AG09309 (cell line): ENCODE measurements at regions not wholly inside any gene's neighbourhood (a gene's known extent, or its start where the extent isn't known, plus 50 kb on each side); places are given as distances from the start of the nearest gene placed in this dataset.
"Not testable (repeated sequence)": the region's sequence is repeated elsewhere in the genome, so short reads cannot be mapped to it uniquely, and the experiment has no call there.

ENCODE experiments used
- DNase-seq: peaks from one replicate; pipeline ENCODE4 v3.0.0-alpha.2; 2010; ENCODE audit warnings: low read depth
- H3K4me3 ChIP-seq: 2 replicates; pipeline ENCODE4 v1.5.1; 2011; ENCODE audit warnings: mild to moderate bottlenecking, low read depth, low read length, moderate library complexity; ENCODE audit not compliant: control insufficient read depth
- TF ChIP-seq, protein P1 (sequence below): IDR thresholded peaks from 2 replicates; pipeline ENCODE4 v1.5.1; 2011; ENCODE audit warnings: mild to moderate bottlenecking, low read depth, low read length, inconsistent platforms; ENCODE audit not compliant: insufficient read depth, control insufficient read depth; ENCODE audit errors: missing control alignments

GRCh38 chr2:122078451-122078850 is 323.0 kb downstream of the TSN start:
- DNase-seq: no peak
- TF ChIP-seq, protein P1, sequence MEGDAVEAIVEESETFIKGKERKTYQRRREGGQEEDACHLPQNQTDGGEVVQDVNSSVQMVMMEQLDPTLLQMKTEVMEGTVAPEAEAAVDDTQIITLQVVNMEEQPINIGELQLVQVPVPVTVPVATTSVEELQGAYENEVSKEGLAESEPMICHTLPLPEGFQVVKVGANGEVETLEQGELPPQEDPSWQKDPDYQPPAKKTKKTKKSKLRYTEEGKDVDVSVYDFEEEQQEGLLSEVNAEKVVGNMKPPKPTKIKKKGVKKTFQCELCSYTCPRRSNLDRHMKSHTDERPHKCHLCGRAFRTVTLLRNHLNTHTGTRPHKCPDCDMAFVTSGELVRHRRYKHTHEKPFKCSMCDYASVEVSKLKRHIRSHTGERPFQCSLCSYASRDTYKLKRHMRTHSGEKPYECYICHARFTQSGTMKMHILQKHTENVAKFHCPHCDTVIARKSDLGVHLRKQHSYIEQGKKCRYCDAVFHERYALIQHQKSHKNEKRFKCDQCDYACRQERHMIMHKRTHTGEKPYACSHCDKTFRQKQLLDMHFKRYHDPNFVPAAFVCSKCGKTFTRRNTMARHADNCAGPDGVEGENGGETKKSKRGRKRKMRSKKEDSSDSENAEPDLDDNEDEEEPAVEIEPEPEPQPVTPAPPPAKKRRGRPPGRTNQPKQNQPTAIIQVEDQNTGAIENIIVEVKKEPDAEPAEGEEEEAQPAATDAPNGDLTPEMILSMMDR: no peak

GRCh38 chr2:122079844-122080243 is 324.4 kb downstream of the TSN start:
- TF ChIP-seq, protein P1: no peak
- DNase-seq: no peak
- no peak overlapping the region for H3K4me3 ChIP-seq

More at GRCh38 chr2:122078451-122078850, 323.0 kb downstream of the TSN start:
- no peak overlapping the region for H3K4me3 ChIP-seq

GRCh38 chr2:122080316-122080715 is 324.9 kb downstream of the TSN start:
- no peak overlapping the region for H3K4me3 ChIP-seq
- DNase-seq: no peak
- TF ChIP-seq, protein P1: no peak

DNA sequence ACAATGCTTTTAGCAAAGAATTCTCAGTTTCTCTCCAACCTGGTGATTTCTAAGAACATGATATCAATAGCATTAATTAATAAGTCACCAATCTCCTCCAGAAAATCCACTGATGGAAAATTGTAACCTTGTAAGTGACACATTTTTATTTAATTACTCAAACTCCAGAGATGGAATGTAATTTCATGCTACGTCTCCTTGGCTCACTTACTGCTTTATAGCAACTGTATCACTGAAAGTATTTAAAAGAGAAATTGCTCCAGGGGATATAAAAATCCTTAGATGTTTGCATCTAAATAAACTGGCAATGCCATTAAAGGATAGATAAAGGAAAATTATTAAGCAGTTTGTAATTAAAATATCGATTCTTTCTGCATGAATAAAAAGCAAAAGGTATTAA is 325.4 kb downstream of the TSN start:
- no peak overlapping the region for H3K4me3 ChIP-seq
- TF ChIP-seq, protein P1: no peak
- no peak for DNase-seq

DNA sequence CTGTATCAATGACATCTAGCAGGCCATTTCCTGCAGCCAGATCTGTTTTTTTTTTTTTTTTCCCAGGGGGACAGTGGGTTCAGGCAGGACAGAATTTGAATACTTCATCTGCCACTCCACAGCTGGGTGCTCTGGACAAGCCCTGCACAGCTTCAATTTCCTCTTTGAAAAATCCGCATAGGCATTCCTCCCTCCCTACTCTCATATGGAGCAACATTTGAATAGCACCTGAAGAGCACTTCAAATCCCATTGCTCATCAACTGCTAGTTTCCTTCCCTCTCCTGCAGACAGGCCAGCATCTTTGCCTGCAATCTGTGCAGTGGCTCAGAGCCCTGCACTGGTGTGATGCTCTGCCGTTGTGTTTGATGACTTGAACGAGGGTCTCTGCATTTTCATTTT is 326.3 kb downstream of the TSN start:
- H3K4me3 ChIP-seq: no peak overlapping the region
- DNase-seq: no peak
- TF ChIP-seq, protein P1: no peak

GRCh38 chr2:122083256-122084048 is 328.0 kb downstream of the TSN start:
- TF ChIP-seq, protein P1: no peak
- no peak overlapping the region for H3K4me3 ChIP-seq
- DNase-seq: no peak

DNA sequence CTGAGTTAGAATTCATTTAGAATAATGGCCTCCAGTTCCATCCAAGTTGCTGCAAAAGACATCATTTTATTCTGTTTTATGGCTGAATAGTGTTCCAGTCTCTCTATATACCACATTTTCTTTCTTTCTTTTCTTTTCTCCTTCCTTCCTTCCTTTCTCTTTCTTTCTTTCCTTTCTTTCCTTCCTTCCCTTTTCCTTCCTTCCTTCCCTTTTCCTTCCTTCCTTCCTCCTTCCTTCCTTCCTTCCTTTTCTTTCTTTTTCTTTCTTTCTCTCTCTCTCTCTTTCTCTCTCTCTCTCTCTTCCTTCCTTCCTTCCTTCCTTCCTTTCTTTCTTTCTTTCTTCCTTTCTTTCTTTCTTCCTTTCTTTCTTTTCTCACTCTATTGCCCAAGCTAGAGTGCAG is 330.2 kb downstream of the TSN start:
- not testable (repeated sequence) for DNase-seq, H3K4me3 ChIP-seq
